GM12873 (cell line): ENCODE measurements at regions not wholly inside any gene's neighbourhood (a gene's known extent, or its start where the extent isn't known, plus 50 kb on each side); places are given as distances from the start of the nearest gene placed in this dataset.
A peak's percentile ranks its signal among the peaks of the same experiment; 100 is the strongest.

Experiments
- CTCF ChIP-seq: IDR thresholded peaks from 2 replicates; pipeline ENCODE4 v1.5.1; 2012; ENCODE audit warnings: low read depth, mild to moderate bottlenecking, moderate library complexity, low read length, control low read depth; ENCODE audit not compliant: insufficient read depth; ENCODE audit errors: missing control alignments

GRCh38 chr20:17883592-17884306, 84.8 kb downstream of the SNX5 start:
- peak; percentile 14 for TF ChIP-seq CTCF

- TF ChIP-seq CTCF, result no peak
These were observed 85.6 kb downstream of the SNX5 start for GRCh38 chr20:17882834-17883591.

GRCh38 chr20:17882065-17882833, 86.3 kb downstream of the SNX5 start:
- no peak for TF ChIP-seq CTCF

- TF ChIP-seq CTCF, result no peak
These were observed 86.9 kb downstream of the SNX5 start for GRCh38 chr20:17881741-17882064.

GRCh38 chr20:17878912-17879602, 89.5 kb downstream of the SNX5 start:
- peak; percentile 59 for TF ChIP-seq CTCF

- no peak for TF ChIP-seq CTCF
These were observed 90.3 kb downstream of the SNX5 start for GRCh38 chr20:17878069-17878911.
